ENCODE measurements at regions not wholly inside any gene's neighbourhood (a gene's known extent, or its start where the extent isn't known, plus 50 kb on each side); places are given as distances from the start of the nearest gene placed in this dataset.

- H3K27me3 Mint-ChIP-seq (ENCODE audit: low read depth), result no peaks in the 10 kb centered on the region
- H3K9me3 Mint-ChIP-seq (ENCODE audit: low read depth), result no peaks in the 10 kb centered on the region
- H3K4me1 Mint-ChIP-seq (ENCODE audit: low read depth), result peaks cover 22% of the 10 kb centered on the region
- no peak for DNase-seq (ENCODE audit: low spot score)
- H3K27ac Mint-ChIP-seq (ENCODE audit: unreplicated experiment), result no peak overlapping the region
- H3K36me3 Mint-ChIP-seq (ENCODE audit: low read depth), result no peaks in the 10 kb centered on the region
- no peak for TF ChIP-seq CTCF (IDR thresholded peaks at IDR 0.05)
- H3K4me3 Mint-ChIP-seq (ENCODE audit: unreplicated experiment), result no peak overlapping the region
These were observed 95.0 kb downstream of the KLF12 start for GRCh38 chr13:74039154-74039553.

GRCh38 chr13:74037762-74038161, 96.4 kb downstream of the KLF12 start:
- no peak for DNase-seq (ENCODE audit: low spot score)
- peaks cover 22% of the 10 kb centered on the region for H3K4me1 Mint-ChIP-seq (ENCODE audit: low read depth)
- no peak overlapping the region for H3K4me3 Mint-ChIP-seq (ENCODE audit: unreplicated experiment)
- H3K36me3 Mint-ChIP-seq (ENCODE audit: low read depth), result no peaks in the 10 kb centered on the region
- no peak overlapping the region for H3K27ac Mint-ChIP-seq (ENCODE audit: unreplicated experiment)
- H3K27me3 Mint-ChIP-seq (ENCODE audit: low read depth), result no peaks in the 10 kb centered on the region
- H3K9me3 Mint-ChIP-seq (ENCODE audit: low read depth), result no peaks in the 10 kb centered on the region
- TF ChIP-seq CTCF (IDR thresholded peaks at IDR 0.05), result no peak

- Mint-ChIP-seq H3K4me3 (ENCODE audit: unreplicated experiment) (no peak overlapping the region), H3K27me3 (ENCODE audit: low read depth) (no peaks in the 10 kb centered on the region), H3K36me3 (ENCODE audit: low read depth) (no peaks in the 10 kb centered on the region), H3K4me1 (ENCODE audit: low read depth) (peaks cover 31% of the 10 kb centered on the region), H3K9me3 (ENCODE audit: low read depth) (no peaks in the 10 kb centered on the region), H3K27ac (ENCODE audit: unreplicated experiment) (no peak overlapping the region)
- TF ChIP-seq CTCF (IDR thresholded peaks at IDR 0.05), result no peak
- no peak for DNase-seq (ENCODE audit: low spot score)
These were observed 97.8 kb downstream of the KLF12 start for GRCh38 chr13:74036373-74036772.

- H3K36me3 Mint-ChIP-seq (ENCODE audit: low read depth), result no peaks in the 10 kb centered on the region
- no peak overlapping the region for H3K4me3 Mint-ChIP-seq (ENCODE audit: unreplicated experiment)
- TF ChIP-seq CTCF (IDR thresholded peaks at IDR 0.05), result no peak
- no peak overlapping the region for H3K27ac Mint-ChIP-seq (ENCODE audit: unreplicated experiment)
- H3K9me3 Mint-ChIP-seq (ENCODE audit: low read depth), result no peaks in the 10 kb centered on the region
- DNase-seq (ENCODE audit: low spot score), result no peak
- peaks cover 31% of the 10 kb centered on the region for H3K4me1 Mint-ChIP-seq (ENCODE audit: low read depth)
- no peaks in the 10 kb centered on the region for H3K27me3 Mint-ChIP-seq (ENCODE audit: low read depth)
These were observed 98.3 kb downstream of the KLF12 start for GRCh38 chr13:74035896-74036295.

- no peak for DNase-seq (ENCODE audit: low spot score)
- Mint-ChIP-seq H3K9me3 (ENCODE audit: low read depth) (no peaks in the 10 kb centered on the region), H3K27me3 (ENCODE audit: low read depth) (no peaks in the 10 kb centered on the region), H3K36me3 (ENCODE audit: low read depth) (no peaks in the 10 kb centered on the region), H3K4me3 (ENCODE audit: unreplicated experiment) (no peak overlapping the region), H3K27ac (ENCODE audit: unreplicated experiment) (peak overlapping the region; percentile 24), H3K4me1 (ENCODE audit: low read depth) (peaks cover 26% of the 10 kb centered on the region)
- TF ChIP-seq CTCF (IDR thresholded peaks at IDR 0.05), result no peak
These were observed 101.9 kb downstream of the KLF12 start for GRCh38 chr13:74032325-74032724.

All from chondrocyte (in vitro differentiated cells).